Breast epithelium (tissue), 4 donors: ENCODE measurements at regions not wholly inside any gene's neighbourhood (a gene's known extent, or its start where the extent isn't known, plus 50 kb on each side); places are given as distances from the start of the nearest gene placed in this dataset.
"Not testable (repeated sequence)": the region's sequence is repeated elsewhere in the genome, so short reads cannot be mapped to it uniquely, and the experiment has no call there.

Source experiments
- DNase-seq, 2 donors: peaks; one replicate each; pipeline ENCODE4 v3.0.0-alpha.2; 2019; ENCODE audit warnings: low spot score in 2 of 2
- H3K27ac ChIP-seq, 2 donors: fragments of 200-600 bp; sonication (generic) in 1 of 2; one replicate each; pipeline ENCODE4 v1.5.1; 2016 to 2019; ENCODE audit warnings: mild to moderate bottlenecking in 1 of 2
- H3K27me3 ChIP-seq, 2 donors: fragments of 200-600 bp; sonication (generic) in 1 of 2; one replicate each; pipeline versions ENCODE4 v1.5.1 to v1.6.0; 2017 to 2019; ENCODE audit warnings: control low read depth in 1 of 2, mild to moderate bottlenecking in 1 of 2
- H3K36me3 ChIP-seq: fragments of 200-600 bp; one replicate; pipeline ENCODE4 v1.5.1; 2019
- H3K4me1 ChIP-seq, 2 donors: fragments of 200-600 bp; sonication (generic); one replicate each; pipeline ENCODE4 v1.5.1; 2016 to 2019; ENCODE audit warnings: control low read depth in 1 of 2
- H3K4me3 ChIP-seq, 3 donors: fragments of 200-600 bp; sonication (generic); 1 replicate in 2 of 3; 2 replicates in 1 of 3; pipeline ENCODE4 v1.5.1; 2016 to 2019; ENCODE audit warnings: mild to moderate bottlenecking in 3 of 3, moderate library complexity in 2 of 3
- H3K9me3 ChIP-seq, 2 donors: fragments of 200-600 bp; sonication (generic) in 1 of 2; one replicate each; pipeline ENCODE4 v1.5.1; 2016 to 2019; ENCODE audit warnings: control low read depth in 1 of 2
- CTCF ChIP-seq, 3 donors: fragments of 450-650 bp; IDR thresholded peaks; one replicate each; pipeline ENCODE4 v1.5.1; 2016 to 2017; ENCODE audit warnings: antibody characterized with exemption in 3 of 3, mild to moderate bottlenecking in 3 of 3, moderate library complexity in 3 of 3
- POLR2A ChIP-seq: fragments of 450-650 bp; IDR thresholded peaks from one replicate; pipeline ENCODE4 v1.6.1; 2016; ENCODE audit warnings: antibody characterized with exemption, mild to moderate bottlenecking, moderate library complexity
- POLR2AphosphoS5 ChIP-seq, 3 donors: sonication (generic); formaldehyde crosslinking; IDR thresholded peaks; one replicate each; pipeline ENCODE4 v1.6.1; 2017; ENCODE audit warnings: antibody characterized with exemption in 3 of 3
- intact Hi-C: fragments of 100-400 bp; cut with DNase I; formaldehyde crosslinking; loops from one replicate; pipeline ENCODE4 v1.15.1; 2023; ENCODE audit warnings: low total_unique reads

GRCh38 chr1:189125694-189126093 lies 1352.0 kb downstream of the BRINP3 start:
- no peak for TF ChIP-seq POLR2A
- TF ChIP-seq CTCF (IDR thresholded peaks at IDR 0.05): no peak
- no peak for TF ChIP-seq POLR2AphosphoS5 (IDR thresholded peaks at IDR 0.05)
- Histone ChIP-seq H3K36me3 (no peaks in the 10 kb centered on the region), H3K9me3 (no peaks in the 10 kb centered on the region), H3K27me3 (no peaks in the 10 kb centered on the region), H3K4me1 (no peaks in the 10 kb centered on the region), H3K4me3 (no peak overlapping the region), H3K27ac (no peak overlapping the region)
- DNase-seq: no peak
- intact Hi-C loops: loop anchor here (5.0 kb wide), 1 partner anchor 1533 kb away; no protein-coding TSS in a partner anchor

GRCh38 chr1:189131576-189131975 lies 1346.1 kb downstream of the BRINP3 start:
- Histone ChIP-seq H3K27me3 (no peaks in the 10 kb centered on the region), H3K4me3 (no peak overlapping the region), H3K36me3 (no peaks in the 10 kb centered on the region), H3K27ac (no peak overlapping the region), H3K4me1 (no peaks in the 10 kb centered on the region), H3K9me3 (no peaks in the 10 kb centered on the region)
- DNase-seq: no peak
- intact Hi-C loops: no loop called here
- TF ChIP-seq POLR2A: no peak
- TF ChIP-seq POLR2AphosphoS5 (IDR thresholded peaks at IDR 0.05): no peak
- no peak for TF ChIP-seq CTCF (IDR thresholded peaks at IDR 0.05)

- H3K9me3 ChIP-seq, H3K27me3 ChIP-seq, H3K4me1 ChIP-seq, intact Hi-C loops, H3K27ac ChIP-seq, H3K4me3 ChIP-seq, DNase-seq, H3K36me3 ChIP-seq: not testable (repeated sequence)
These were observed 1337.9 kb downstream of the BRINP3 start for GRCh38 chr1:189139748-189140147.

- Histone ChIP-seq H3K9me3 (no peaks in the 10 kb centered on the region), H3K27ac (no peak overlapping the region), H3K4me1 (no peaks in the 10 kb centered on the region), H3K36me3 (no peaks in the 10 kb centered on the region), H3K4me3 (no peak overlapping the region), H3K27me3 (no peaks in the 10 kb centered on the region)
- no peak for DNase-seq
- TF ChIP-seq POLR2A (no peak), CTCF (IDR thresholded peaks at IDR 0.05) (no peak), POLR2AphosphoS5 (IDR thresholded peaks at IDR 0.05) (no peak)
- intact Hi-C loops: no loop called here
These were observed 1336.6 kb downstream of the BRINP3 start for GRCh38 chr1:189141056-189141455.

GRCh38 chr1:189149547-189150375 lies 1327.9 kb downstream of the BRINP3 start:
- Histone ChIP-seq H3K4me1 (no peaks in the 10 kb centered on the region), H3K27ac (no peak overlapping the region), H3K27me3 (no peaks in the 10 kb centered on the region), H3K9me3 (no peaks in the 10 kb centered on the region), H3K4me3 (no peak overlapping the region), H3K36me3 (no peaks in the 10 kb centered on the region)
- intact Hi-C loops: no loop called here
- TF ChIP-seq POLR2A: no peak
- no peak for TF ChIP-seq CTCF (IDR thresholded peaks at IDR 0.05)
- TF ChIP-seq POLR2AphosphoS5 (IDR thresholded peaks at IDR 0.05): no peak
- DNase-seq: no peak
